Right cardiac atrium (tissue), 5 donors: ENCODE measurements at regions not wholly inside any gene's neighbourhood (a gene's known extent, or its start where the extent isn't known, plus 50 kb on each side); places are given as distances from the start of the nearest gene placed in this dataset.
A peak's percentile ranks its signal among the peaks of the same experiment; 100 is the strongest.

ENCODE experiments used
- ATAC-seq, 2 donors: fragments of 200-7000 bp; cut with Tn5 transposase; one replicate each; pipeline versions ENCODE4 v1.8.0 to v1.9.1; 2020; ENCODE audit warnings: moderate library complexity in 2 of 2, mild to moderate bottlenecking in 1 of 2
- DNase-seq, 3 donors: peaks; one replicate each; pipeline ENCODE4 v3.0.0-alpha.2; 2020
- H3K27ac ChIP-seq: one replicate; pipeline ENCODE4 v1.5.1; 2013; ENCODE audit warnings: mild to moderate bottlenecking, low read length, control low read depth, moderate library complexity
- H3K27me3 ChIP-seq: one replicate; pipeline ENCODE4 v1.6.1; 2013; ENCODE audit not compliant: control insufficient read depth, insufficient read depth
- H3K4me1 ChIP-seq: one replicate; pipeline ENCODE4 v1.6.1; 2013; ENCODE audit warnings: low read length; ENCODE audit not compliant: control insufficient read depth, insufficient read depth
- H3K4me3 ChIP-seq: one replicate; pipeline ENCODE4 v1.5.1; 2013; ENCODE audit warnings: low read length, control low read depth
- H3K9me3 ChIP-seq: one replicate; pipeline ENCODE4 v1.6.1; 2013; ENCODE audit warnings: low read length; ENCODE audit not compliant: control insufficient read depth
- WGBS: extraction: QIAGEN DNeasy Blood & Tissue Kit; methylation state at CpG from one replicate; pipeline ENCODE4 v1.1.7; 2013; 5-methylcytosine and 5-hydroxymethylcytosine counted together
- intact Hi-C, 4 donors: fragments of 100-400 bp; cut with DNase I; formaldehyde crosslinking; loops; one replicate each; pipeline versions ENCODE4 v1.11.0 to v1.14.0; 2022 to 2023
- donor health status: healthy with polysubstance abuse.
- donor health status: DM: no; HTN: yes; CAD: no.
- donor health status: DM: no; HTN: no; CAD: no.
- donor health status: DM: no; HTN: yes; CAD: no; lungs with severe emphysema.
- donor health status: DM: yes; HTN: yes; CAD: no.

DNA sequence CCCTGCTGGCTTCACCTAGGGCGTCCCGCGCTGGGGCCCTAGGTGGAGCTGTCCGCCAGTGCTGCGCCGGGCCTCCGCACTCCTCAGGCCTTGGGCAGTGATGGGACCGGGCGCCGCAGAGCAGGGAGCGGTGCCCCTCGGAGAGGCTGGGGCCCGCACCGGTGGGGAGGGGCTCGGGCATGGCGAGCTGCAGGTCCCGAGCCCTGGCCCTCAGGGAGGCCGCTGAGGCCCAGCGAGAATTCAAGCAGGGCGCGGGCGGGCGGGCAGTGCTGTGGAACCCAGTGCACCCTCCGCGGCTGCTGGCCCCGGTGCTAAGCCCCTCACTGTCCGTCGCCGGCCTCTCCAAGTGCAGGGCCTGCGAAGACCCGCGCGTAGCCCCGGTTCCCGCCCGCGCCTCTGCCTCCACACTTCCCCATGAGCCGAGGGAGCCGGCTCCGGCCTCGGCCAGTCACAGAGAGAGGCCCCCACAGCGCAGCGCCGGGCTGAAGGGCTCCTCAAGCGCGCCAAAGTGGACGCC, 565.1 kb upstream of the NDST4 start:
- no peaks in the 10 kb centered on the region for H3K4me1 ChIP-seq
- 91% methylated on average over 47 of the region's 47 CpGs for WGBS
- H3K27ac ChIP-seq, result no peak overlapping the region
- no peaks in the 10 kb centered on the region for H3K27me3 ChIP-seq
- no peak overlapping the region for H3K4me3 ChIP-seq
- peak in 1 of 2 donors; percentile 31 for ATAC-seq
- intact Hi-C loops, result no loop called here
- H3K9me3 ChIP-seq, result no peaks in the 10 kb centered on the region
- DNase-seq, result peak in 2 of 3 donors; percentile 32 to 40

- DNase-seq, result no peak
- no peaks in the 10 kb centered on the region for H3K4me1 ChIP-seq
- H3K4me3 ChIP-seq, result no peak overlapping the region
- intact Hi-C loops, result no loop called here
- no peak for ATAC-seq
- H3K9me3 ChIP-seq, result no peaks in the 10 kb centered on the region
- H3K27me3 ChIP-seq, result no peaks in the 10 kb centered on the region
- 64% methylated on average over 1 of the region's 1 CpG for WGBS
- H3K27ac ChIP-seq, result no peak overlapping the region
Observed at GRCh38 chr4:115675719-115676118, 562.3 kb upstream of the NDST4 start.

- Histone ChIP-seq H3K27me3 (no peaks in the 10 kb centered on the region), H3K4me1 (no peaks in the 10 kb centered on the region), H3K4me3 (no peak overlapping the region), H3K9me3 (no peaks in the 10 kb centered on the region), H3K27ac (no peak overlapping the region)
- DNase-seq (no peak), ATAC-seq (no peak)
- intact Hi-C loops, result no loop called here
Observed at GRCh38 chr4:115674485-115674884, 561.1 kb upstream of the NDST4 start.

DNA sequence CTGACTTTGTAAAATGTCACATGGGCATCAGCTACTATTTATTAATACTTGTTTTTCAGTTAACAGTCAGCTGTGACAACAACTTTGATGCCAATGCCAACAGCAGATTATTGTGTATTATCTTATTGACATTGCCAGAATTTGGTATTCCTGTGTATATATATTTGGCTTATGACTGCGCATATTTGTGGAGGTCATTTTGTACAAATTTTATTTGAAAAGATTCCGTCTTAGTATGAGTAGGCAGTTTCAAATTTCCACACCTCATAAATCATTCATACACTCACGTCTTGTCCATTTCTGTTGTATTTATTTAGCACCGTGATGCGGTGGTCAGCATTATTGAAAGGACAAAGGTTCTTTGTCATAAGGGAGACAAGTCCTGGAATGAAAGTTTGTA, 558.2 kb upstream of the NDST4 start:
- ATAC-seq, result no peak
- no peak for DNase-seq
- Histone ChIP-seq H3K27me3 (no peaks in the 10 kb centered on the region), H3K4me1 (no peaks in the 10 kb centered on the region), H3K9me3 (no peaks in the 10 kb centered on the region), H3K4me3 (no peak overlapping the region), H3K27ac (no peak overlapping the region)
- intact Hi-C loops, result no loop called here
- 57% methylated on average over 5 of the region's 5 CpGs for WGBS

GRCh38 chr4:115670930-115671329, 557.5 kb upstream of the NDST4 start:
- no peaks in the 10 kb centered on the region for H3K9me3 ChIP-seq
- H3K27ac ChIP-seq, result no peak overlapping the region
- ATAC-seq, result no peak
- 62% methylated on average over 2 of the region's 2 CpGs for WGBS
- no peaks in the 10 kb centered on the region for H3K4me1 ChIP-seq
- H3K27me3 ChIP-seq, result no peaks in the 10 kb centered on the region
- intact Hi-C loops, result no loop called here
- no peak for DNase-seq
- no peak overlapping the region for H3K4me3 ChIP-seq

- intact Hi-C loops, result no loop called here
- no peak overlapping the region for H3K4me3 ChIP-seq
- H3K4me1 ChIP-seq, result no peaks in the 10 kb centered on the region
- H3K9me3 ChIP-seq, result no peaks in the 10 kb centered on the region
- DNase-seq (no peak), ATAC-seq (no peak)
- WGBS, result 59% methylated on average over 1 of the region's 1 CpG
- no peaks in the 10 kb centered on the region for H3K27me3 ChIP-seq
- H3K27ac ChIP-seq, result no peak overlapping the region
Observed at GRCh38 chr4:115668396-115668795, 555.0 kb upstream of the NDST4 start.

- Histone ChIP-seq H3K4me3 (no peak overlapping the region), H3K27ac (no peak overlapping the region), H3K4me1 (no peaks in the 10 kb centered on the region), H3K27me3 (no peaks in the 10 kb centered on the region), H3K9me3 (no peaks in the 10 kb centered on the region)
- WGBS, result 40% methylated on average over 9 of the region's 9 CpGs
- DNase-seq (no peak), ATAC-seq (no peak)
- intact Hi-C loops, result no loop called here
Observed at GRCh38 chr4:115664285-115664684, 550.9 kb upstream of the NDST4 start.

- Histone ChIP-seq H3K27me3 (no peaks in the 10 kb centered on the region), H3K4me3 (no peak overlapping the region), H3K27ac (no peak overlapping the region), H3K9me3 (no peaks in the 10 kb centered on the region), H3K4me1 (no peaks in the 10 kb centered on the region)
- no peak for DNase-seq
- 80% methylated on average over 3 of the region's 3 CpGs for WGBS
- intact Hi-C loops, result no loop called here
- ATAC-seq, result no peak
Observed at GRCh38 chr4:115660465-115660864, 547.0 kb upstream of the NDST4 start.

- intact Hi-C loops, result no loop called here
- Histone ChIP-seq H3K4me1 (no peaks in the 10 kb centered on the region), H3K27me3 (no peaks in the 10 kb centered on the region), H3K27ac (no peak overlapping the region), H3K4me3 (no peak overlapping the region), H3K9me3 (no peaks in the 10 kb centered on the region)
- 71% methylated on average over 4 of the region's 4 CpGs for WGBS
- DNase-seq, result no peak
- no peak for ATAC-seq
Observed at GRCh38 chr4:115657991-115658650, 544.7 kb upstream of the NDST4 start.

DNA sequence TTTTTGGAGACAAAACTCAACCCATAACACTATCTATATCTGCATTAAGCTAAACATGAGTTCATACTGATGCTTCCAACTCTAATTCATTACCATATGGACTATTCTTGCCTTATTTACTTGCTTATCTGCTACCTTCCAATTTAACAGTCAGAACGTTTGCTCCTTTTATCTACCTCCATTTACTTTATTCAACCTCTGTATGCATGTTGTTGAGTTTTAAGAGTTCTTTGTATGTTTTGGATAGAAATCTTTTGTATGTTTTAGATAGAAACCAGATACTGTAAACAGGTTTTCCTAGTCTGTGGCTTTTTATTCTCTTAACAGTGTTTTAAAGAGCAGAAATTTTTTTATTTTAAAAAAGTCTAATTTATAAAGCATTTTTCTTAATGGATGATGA, 542.2 kb upstream of the NDST4 start:
- Histone ChIP-seq H3K27me3 (no peaks in the 10 kb centered on the region), H3K9me3 (no peaks in the 10 kb centered on the region), H3K4me1 (no peaks in the 10 kb centered on the region), H3K4me3 (no peak overlapping the region), H3K27ac (no peak overlapping the region)
- intact Hi-C loops, result no loop called here
- no peak for DNase-seq
- ATAC-seq, result no peak
- WGBS, result 50% methylated on average over 1 of the region's 1 CpG

DNA sequence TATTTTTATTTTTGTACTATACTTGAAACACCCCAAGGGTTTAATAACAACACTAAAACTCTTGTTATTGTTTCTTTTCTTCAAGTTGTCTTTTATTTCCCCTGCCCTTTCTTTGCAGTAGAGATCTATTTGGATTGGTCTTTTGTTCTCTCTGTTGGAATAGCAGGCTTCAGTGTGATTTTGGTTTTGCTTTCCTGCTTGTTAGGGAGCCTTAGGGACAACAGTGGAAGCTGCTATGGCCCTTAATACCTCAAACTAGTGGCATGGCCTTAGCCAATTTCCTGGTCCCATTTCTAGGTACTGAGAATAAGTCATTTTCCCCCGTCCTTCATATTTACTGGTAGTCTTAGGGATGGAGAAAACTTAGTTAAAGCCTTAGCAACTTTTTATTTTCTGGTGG, 535.4 kb upstream of the NDST4 start:
- Histone ChIP-seq H3K4me1 (no peaks in the 10 kb centered on the region), H3K27me3 (no peaks in the 10 kb centered on the region), H3K27ac (no peak overlapping the region), H3K4me3 (no peak overlapping the region), H3K9me3 (no peaks in the 10 kb centered on the region)
- DNase-seq (no peak), ATAC-seq (no peak)
- intact Hi-C loops, result no loop called here
- WGBS, result 60% methylated on average over 1 of the region's 1 CpG

DNA sequence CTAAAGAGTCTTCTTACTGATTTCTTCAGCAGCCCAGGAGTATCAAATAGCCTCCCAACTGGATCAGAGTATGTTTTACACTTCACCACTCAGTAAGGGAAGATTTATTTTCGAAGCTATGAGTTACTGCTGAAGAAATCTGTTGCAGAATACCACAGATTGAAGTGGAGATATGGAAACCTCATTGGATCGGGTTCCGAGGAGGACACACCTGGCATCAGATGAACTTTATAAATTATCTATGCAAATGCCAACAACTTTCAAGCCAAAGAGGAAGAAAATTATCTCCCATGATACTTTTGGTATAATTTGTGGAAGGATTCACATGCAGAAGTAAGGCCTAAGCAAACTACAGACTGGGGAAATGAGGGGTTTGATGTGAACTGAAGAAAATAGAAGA, 515.9 kb upstream of the NDST4 start:
- WGBS, result 72% methylated on average over 3 of the region's 3 CpGs
- no peak for ATAC-seq
- no peaks in the 10 kb centered on the region for H3K27me3 ChIP-seq

More for the DNA sequence above, 515.9 kb upstream of the NDST4 start:
- no peaks in the 10 kb centered on the region for H3K4me1 ChIP-seq
- no peak for DNase-seq
- H3K4me3 ChIP-seq, result no peak overlapping the region
- H3K9me3 ChIP-seq, result no peaks in the 10 kb centered on the region
- intact Hi-C loops, result no loop called here
- no peak overlapping the region for H3K27ac ChIP-seq
